ENCODE measurements at regions not wholly inside any gene's neighbourhood (a gene's known extent, or its start where the extent isn't known, plus 50 kb on each side); places are given as distances from the start of the nearest gene placed in this dataset.

- Mint-ChIP-seq H3K36me3 (ENCODE audit: insufficient read depth in 1 of 3, low read depth in 3 of 3) (no peaks in the 10 kb centered on the region), H3K4me1 (peaks cover 6 to 8% of the 10 kb centered on the region in 2 experiments), H3K27me3 (ENCODE audit: low read depth) (no peaks in the 10 kb centered on the region), H3K27ac (no peak overlapping the region), H3K4me3 (no peak overlapping the region), H3K9me3 (no peaks in the 10 kb centered on the region)
- Histone ChIP-seq H3K23me2 (ENCODE audit: insufficient read length, low read depth, low read length, poor library complexity, severe bottlenecking) (no peaks in the 10 kb centered on the region), H3K27me3 (ENCODE audit: insufficient read depth, low read length) (no peaks in the 10 kb centered on the region), H4K8ac (replicated peaks; ENCODE audit: insufficient read length, low read depth, low read length) (no peak overlapping the region), H3K9ac (ENCODE audit: extremely low read depth, insufficient read length, low read length) (no peak overlapping the region), H3K23ac (ENCODE audit: insufficient read length, low read depth, low read length) (no peak overlapping the region), H4K20me1 (ENCODE audit: control insufficient read depth, insufficient read depth, insufficient read length) (no peaks in the 10 kb centered on the region), H3K4me1 (ENCODE audit: insufficient read depth, low read length) (peaks cover 3% of the 10 kb centered on the region; the same call in 1 of the 2 replicates), H3K56ac (ENCODE audit: insufficient read length, low read depth, low read length) (no peak overlapping the region), H3K4ac (ENCODE audit: low read depth, low read length) (no peak overlapping the region), H2BK15ac (ENCODE audit: low read depth, low read length) (no peak overlapping the region), H2AFZ (ENCODE audit: low read length) (no peak overlapping the region), H2BK12ac (ENCODE audit: insufficient read length, low read depth, low read length) (no peak overlapping the region), H4K91ac (ENCODE audit: insufficient read length, low read depth, low read length) (no peak overlapping the region), H3K79me1 (ENCODE audit: insufficient read depth, low read depth, low read length, poor library complexity, severe bottlenecking) (no peaks in the 10 kb centered on the region), H3K18ac (ENCODE audit: insufficient read length, low read depth, low read length) (no peak overlapping the region), H3T11ph (ENCODE audit: low read length) (no peak overlapping the region), H3K9me3 (ENCODE audit: control insufficient read depth, low read depth, low read length) (no peaks in the 10 kb centered on the region), H3K4me2 (ENCODE audit: insufficient read depth, insufficient read length, low read length) (no peak overlapping the region), H3K27ac (ENCODE audit: insufficient read length, low read depth, low read length) (no peak overlapping the region), H3K14ac (ENCODE audit: insufficient read depth, low read length) (no peak overlapping the region), H3K79me2 (ENCODE audit: insufficient read depth, low read length) (no peaks in the 10 kb centered on the region), H4K5ac (ENCODE audit: insufficient read length, low read depth, low read length) (no peak overlapping the region), H2AK5ac (ENCODE audit: insufficient read length, low read length) (no peak overlapping the region), H2BK5ac (ENCODE audit: insufficient read length, low read length) (no peak overlapping the region), H2BK20ac (ENCODE audit: low read depth, low read length, poor library complexity, severe bottlenecking) (no peak overlapping the region), H2BK120ac (ENCODE audit: low read depth, low read length, poor library complexity, severe bottlenecking) (no peak overlapping the region)
- WGBS (ENCODE audit: extremely low coverage, insufficient read length, low lambda C conversion rate) = no CpG with 5 or more reads among the region's 3 CpGs
- no peak for TF ChIP-seq CTCF (conservative IDR thresholded peaks at IDR 0.05)
- no peak for DNase-seq
These were observed 327.3 kb downstream of the ZNF326 start for GRCh38 chr1:90322186-90322585.
